T-cell (primary cell): ENCODE measurements at regions not wholly inside any gene's neighbourhood (a gene's known extent, or its start where the extent isn't known, plus 50 kb on each side); places are given as distances from the start of the nearest gene placed in this dataset.
A peak's percentile ranks its signal among the peaks of the same experiment; 100 is the strongest.
"Not testable (repeated sequence)": the region's sequence is repeated elsewhere in the genome, so short reads cannot be mapped to it uniquely, and the experiment has no call there.

Experiments used
- ATAC-seq, 4 experiments: fragments of 200-7000 bp in 3 of 4; fragments of 150-1000 bp in 1 of 4; cut with Tn5 transposase; replicated peaks in 1 of 4; 1 replicate in 3 of 4; 2 replicates in 1 of 4; pipeline ENCODE4 v1.10.0; 2021; ENCODE audit warnings: moderate library complexity in 3 of 4, mild to moderate bottlenecking in 2 of 4, moderate number of reproducible peaks in 1 of 4
- CTCF ChIA-PET, 2 donors: fragments of 300-600 bp; sonication (Branson Sonifier 250); formaldehyde crosslinking; loops; one replicate each; lab custom pipeline; 2022; ENCODE audit warnings: antibody characterized with exemption in 2 of 2; lab: Charles Lee
- POLR2A ChIA-PET, 2 donors: fragments of 300-600 bp; sonication (Branson Sonifier 250); formaldehyde crosslinking; loops; one replicate each; lab custom pipeline; 2022; ENCODE audit warnings: antibody characterized with exemption in 2 of 2; lab: Charles Lee
- DNase-seq, 35 experiments: peaks; one replicate each; pipeline versions ENCODE4 v3.0.0 to v3.0.0-alpha.2; 2013 to 2023
- H3K27ac ChIP-seq: one replicate; pipeline ENCODE4 v1.5.1; 2013; ENCODE audit warnings: low read length
- H3K27me3 ChIP-seq, 2 experiments: replicated peaks in 1 of 2; 1 replicate in 1 of 2; 2 replicates in 1 of 2; pipeline versions ENCODE4 v1.6.1 to v1.7.0; 2013; ENCODE audit warnings: low read length in 1 of 2, mixed read lengths in 1 of 2; ENCODE audit not compliant: control insufficient read depth in 2 of 2, insufficient read depth in 2 of 2; ENCODE audit errors: extremely low read depth in 1 of 2
- H3K36me3 ChIP-seq, 2 donors: 1 replicate in 1 of 2; 2 replicates in 1 of 2; pipeline versions ENCODE4 v1.6.1 to v1.7.0; 2013; ENCODE audit warnings: low read length in 1 of 2; ENCODE audit not compliant: control insufficient read depth in 2 of 2, insufficient read depth in 1 of 2; ENCODE audit errors: extremely low read depth in 1 of 2
- H3K4me1 ChIP-seq, 2 experiments: 1 replicate in 1 of 2; 2 replicates in 1 of 2; pipeline versions ENCODE4 v1.6.1 to v1.7.0; 2013; ENCODE audit warnings: low read length in 2 of 2, mixed read lengths in 1 of 2; ENCODE audit not compliant: insufficient read depth in 2 of 2, control insufficient read depth in 1 of 2; ENCODE audit errors: extremely low read depth in 1 of 2
- H3K4me3 ChIP-seq, 2 donors: 1 replicate in 1 of 2; 2 replicates in 1 of 2; pipeline versions ENCODE4 v1.5.1 to v1.7.0; 2013; ENCODE audit warnings: mild to moderate bottlenecking in 2 of 2, low read length in 1 of 2, moderate library complexity in 1 of 2; ENCODE audit not compliant: control insufficient read depth in 1 of 2; ENCODE audit errors: extremely low read depth in 1 of 2
- H3K9me3 ChIP-seq: 2 replicates; pipeline ENCODE4 v1.7.0; 2013
- H3K27ac Mint-ChIP-seq, 2 donors: one replicate each; pipeline ENCODE4 v1.8.0; 2020 to 2021; ENCODE audit warnings: mild to moderate bottlenecking in 2 of 2, mixed read lengths in 2 of 2
- H3K27me3 Mint-ChIP-seq, 2 donors: one replicate each; pipeline ENCODE4 v1.8.0; 2021 to 2022; ENCODE audit warnings: mixed read lengths in 2 of 2
- H3K36me3 Mint-ChIP-seq: one replicate; pipeline ENCODE4 v1.8.0; 2021; ENCODE audit warnings: mixed read lengths
- H3K4me1 Mint-ChIP-seq, 3 donors: one replicate each; pipeline ENCODE4 v1.8.0; 2020 to 2022; ENCODE audit warnings: mixed read lengths in 3 of 3, mild to moderate bottlenecking in 1 of 3
- H3K4me3 Mint-ChIP-seq, 3 donors: one replicate each; pipeline ENCODE4 v1.8.0; 2020 to 2022; ENCODE audit warnings: mild to moderate bottlenecking in 3 of 3, mixed read lengths in 3 of 3, moderate library complexity in 3 of 3
- H3K9me3 Mint-ChIP-seq, 3 donors: one replicate each; pipeline ENCODE4 v1.8.0; 2020 to 2022; ENCODE audit warnings: mixed read lengths in 3 of 3
- WGBS: methylation state at CpG from one replicate; pipeline ENCODE4 v1.1.5; 2013; ENCODE audit warnings: missing lambda C conversion rate; ENCODE audit not compliant: insufficient coverage; 5-methylcytosine and 5-hydroxymethylcytosine counted together

- H3K36me3 ChIP-seq, POLR2A ChIA-PET, H3K27me3 Mint-ChIP-seq, H3K4me1 ChIP-seq, H3K27ac Mint-ChIP-seq, H3K4me3 ChIP-seq, H3K4me3 Mint-ChIP-seq, H3K27me3 ChIP-seq, H3K36me3 Mint-ChIP-seq, H3K9me3 ChIP-seq, H3K27ac ChIP-seq, DNase-seq, ATAC-seq, H3K4me1 Mint-ChIP-seq, CTCF ChIA-PET: not testable (repeated sequence)
- 81% methylated on average over 7 of the region's 7 CpGs for WGBS
- peaks cover 31 to 62% (median 52%) of the 10 kb centered on the region in 3 donors for H3K9me3 Mint-ChIP-seq
Measured at GRCh38 chr22:11302427-11302826, 4225.6 kb upstream of the OR11H1 start.

GRCh38 chr22:11302904-11303303 lies 4225.1 kb upstream of the OR11H1 start:
- DNase-seq, H3K27ac ChIP-seq, H3K4me3 ChIP-seq, POLR2A ChIA-PET, H3K36me3 ChIP-seq, H3K36me3 Mint-ChIP-seq, H3K4me1 Mint-ChIP-seq, H3K27ac Mint-ChIP-seq, ATAC-seq, H3K27me3 ChIP-seq, H3K9me3 ChIP-seq, H3K4me1 ChIP-seq, H3K4me3 Mint-ChIP-seq, CTCF ChIA-PET, H3K27me3 Mint-ChIP-seq: not testable (repeated sequence)
- peaks cover 36 to 65% (median 54%) of the 10 kb centered on the region in 3 donors for H3K9me3 Mint-ChIP-seq
- 7% methylated on average over 1 of the region's 1 CpG for WGBS

GRCh38 chr22:11305179-11305578 lies 4222.8 kb upstream of the OR11H1 start:
- ATAC-seq, H3K27me3 Mint-ChIP-seq, H3K27ac Mint-ChIP-seq, POLR2A ChIA-PET, H3K4me1 Mint-ChIP-seq, H3K27ac ChIP-seq, CTCF ChIA-PET, H3K27me3 ChIP-seq, H3K4me3 ChIP-seq, H3K9me3 ChIP-seq, DNase-seq, H3K36me3 ChIP-seq, H3K4me3 Mint-ChIP-seq, H3K4me1 ChIP-seq, H3K36me3 Mint-ChIP-seq: not testable (repeated sequence)
- WGBS, result 82% methylated on average over 7 of the region's 7 CpGs
- H3K9me3 Mint-ChIP-seq, result peaks cover 37 to 63% (median 57%) of the 10 kb centered on the region in 3 donors

GRCh38 chr22:11306933-11307518 lies 4221.0 kb upstream of the OR11H1 start:
- H3K9me3 ChIP-seq, H3K27me3 ChIP-seq, H3K36me3 ChIP-seq, H3K27me3 Mint-ChIP-seq, ATAC-seq, H3K4me1 Mint-ChIP-seq, DNase-seq, H3K27ac Mint-ChIP-seq, H3K4me1 ChIP-seq, POLR2A ChIA-PET, CTCF ChIA-PET, H3K36me3 Mint-ChIP-seq, H3K4me3 Mint-ChIP-seq, H3K27ac ChIP-seq: not testable (repeated sequence)
- WGBS, result 76% methylated on average over 5 of the region's 6 CpGs
- H3K9me3 Mint-ChIP-seq, result peaks cover 40 to 63% (median 62%) of the 10 kb centered on the region in 3 donors
- H3K4me3 ChIP-seq, result peak overlapping the region in 1 of 2 donors; percentile 3

- H3K4me3 Mint-ChIP-seq, result no peak overlapping the region
- CTCF ChIA-PET, result no interaction called here
- WGBS, result 86% methylated on average over 15 of the region's 16 CpGs
- Histone ChIP-seq H3K27me3 (no peaks in the 10 kb centered on the region), H3K9me3 (peaks cover 3% of the 10 kb centered on the region), H3K4me1 (no peaks in the 10 kb centered on the region), H3K4me3 (no peak overlapping the region), H3K36me3 (no peaks in the 10 kb centered on the region), H3K27ac (no peak overlapping the region)
- ATAC-seq (no peak), DNase-seq (no peak)
- no peaks in the 10 kb centered on the region for H3K36me3 Mint-ChIP-seq
- no peaks in the 10 kb centered on the region for H3K27me3 Mint-ChIP-seq
- POLR2A ChIA-PET, result no interaction called here
- H3K4me1 Mint-ChIP-seq, result no peaks in the 10 kb centered on the region
- peaks cover 34 to 56% (median 55%) of the 10 kb centered on the region in 3 donors for H3K9me3 Mint-ChIP-seq
- H3K27ac Mint-ChIP-seq, result no peak overlapping the region
Measured at GRCh38 chr22:11307998-11308397, 4220.0 kb upstream of the OR11H1 start.

- H3K36me3 Mint-ChIP-seq, CTCF ChIA-PET, H3K4me1 ChIP-seq, H3K4me1 Mint-ChIP-seq, H3K27me3 Mint-ChIP-seq, H3K9me3 ChIP-seq, H3K27ac ChIP-seq, H3K4me3 Mint-ChIP-seq, H3K27ac Mint-ChIP-seq, H3K27me3 ChIP-seq, DNase-seq, ATAC-seq, POLR2A ChIA-PET, H3K36me3 ChIP-seq: not testable (repeated sequence)
- H3K9me3 Mint-ChIP-seq, result peaks cover 38 to 59% (median 58%) of the 10 kb centered on the region in 3 donors
- peak overlapping the region in 1 of 2 donors; percentile 10 for H3K4me3 ChIP-seq
- WGBS, result 70% methylated on average over 4 of the region's 4 CpGs
Measured at GRCh38 chr22:11309777-11310176, 4218.2 kb upstream of the OR11H1 start.

GRCh38 chr22:11310647-11311046 lies 4217.3 kb upstream of the OR11H1 start:
- not testable (repeated sequence) for H3K9me3 ChIP-seq, H3K27ac ChIP-seq

More at GRCh38 chr22:11310647-11311046, 4217.3 kb upstream of the OR11H1 start:
- H3K4me3 Mint-ChIP-seq, POLR2A ChIA-PET, H3K27me3 ChIP-seq, H3K4me1 Mint-ChIP-seq, H3K36me3 Mint-ChIP-seq, ATAC-seq, H3K27me3 Mint-ChIP-seq, H3K4me3 ChIP-seq, DNase-seq, H3K27ac Mint-ChIP-seq, H3K4me1 ChIP-seq, H3K36me3 ChIP-seq, CTCF ChIA-PET: not testable (repeated sequence)
- WGBS, result no CpG with 5 or more reads among the region's 3 CpGs
- H3K9me3 Mint-ChIP-seq, result peaks cover 38 to 59% (median 57%) of the 10 kb centered on the region in 3 donors
